CD14-positive monocyte (primary cell): ENCODE measurements at regions not wholly inside any gene's neighbourhood (a gene's known extent, or its start where the extent isn't known, plus 50 kb on each side); places are given as distances from the start of the nearest gene placed in this dataset.

Source experiments
- DNase-seq, 3 donors: peaks; one replicate each; pipeline ENCODE4 v3.0.0-alpha.2; 2011 to 2022
- H2AFZ ChIP-seq: 2 replicates; pipeline ENCODE4 v1.6.0; 2012; ENCODE audit warnings: mild to moderate bottlenecking, low read depth, low read length, inconsistent platforms; ENCODE audit not compliant: insufficient read depth, poor library complexity, severe bottlenecking
- H3K27ac ChIP-seq, 2 donors: 1 replicate in 1 of 2; 2 replicates in 1 of 2; pipeline ENCODE4 v1.5.1; 2012 to 2013; ENCODE audit warnings: low read length in 2 of 2, control low read depth in 1 of 2, inconsistent platforms in 1 of 2, low read depth in 1 of 2, mild to moderate bottlenecking in 1 of 2
- H3K27me3 ChIP-seq, 2 donors: one replicate each; pipeline versions ENCODE4 v1.6.0 to v1.6.1; 2011 to 2013; ENCODE audit warnings: low read length in 2 of 2; ENCODE audit not compliant: control insufficient read depth in 2 of 2, insufficient read depth in 2 of 2
- H3K36me3 ChIP-seq, 2 donors: replicated peaks in 1 of 2; 1 replicate in 1 of 2; 2 replicates in 1 of 2; pipeline versions ENCODE4 v1.5.1 to v1.6.1; 2012 to 2013; ENCODE audit warnings: low read length in 2 of 2, control low read depth in 1 of 2, inconsistent platforms in 1 of 2, mild to moderate bottlenecking in 1 of 2; ENCODE audit not compliant: insufficient read depth in 2 of 2, control insufficient read depth in 1 of 2
- H3K4me1 ChIP-seq, 2 donors: 1 replicate in 1 of 2; 2 replicates in 1 of 2; pipeline versions ENCODE4 v1.5.1 to v1.6.1; 2012 to 2013; ENCODE audit warnings: low read length in 2 of 2, control low read depth in 1 of 2, inconsistent platforms in 1 of 2, mild to moderate bottlenecking in 1 of 2, moderate library complexity in 1 of 2; ENCODE audit not compliant: insufficient read depth in 2 of 2, control insufficient read depth in 1 of 2
- H3K4me2 ChIP-seq: replicated peaks from 2 replicates; pipeline ENCODE3; 2012; ENCODE audit warnings: low read length, moderate library complexity, mild to moderate bottlenecking; ENCODE audit not compliant: poor library complexity, severe bottlenecking; ENCODE audit errors: extremely low read depth
- H3K4me3 ChIP-seq, 3 experiments: fragments of 200-600 bp in 1 of 3; sonication (generic) in 1 of 3; replicated peaks in 1 of 3; 1 replicate in 2 of 3; 2 replicates in 1 of 3; pipeline ENCODE4 v1.5.1; 2011 to 2013; ENCODE audit warnings: low read length in 3 of 3, mild to moderate bottlenecking in 3 of 3, control low read depth in 2 of 3, low read depth in 2 of 3, inconsistent platforms in 1 of 3, moderate library complexity in 1 of 3
- H3K79me2 ChIP-seq: 2 replicates; pipeline ENCODE4 v1.6.0; 2012; ENCODE audit warnings: mild to moderate bottlenecking, control low read depth, inconsistent platforms, low read length, moderate library complexity; ENCODE audit not compliant: insufficient read depth
- H3K9ac ChIP-seq: 2 replicates; pipeline ENCODE4 v1.6.0; 2017; ENCODE audit warnings: low read length, mild to moderate bottlenecking; ENCODE audit not compliant: insufficient read depth, poor library complexity, severe bottlenecking
- H3K9me3 ChIP-seq, 2 donors: replicated peaks in 1 of 2; 1 replicate in 1 of 2; 2 replicates in 1 of 2; pipeline versions ENCODE4 v1.5.1 to v1.6.1; 2012 to 2013; ENCODE audit warnings: low read length in 2 of 2, control low read depth in 1 of 2; ENCODE audit not compliant: control insufficient read depth in 1 of 2, insufficient read depth in 1 of 2
- H4K20me1 ChIP-seq: 2 replicates; pipeline ENCODE4 v1.6.0; 2012; ENCODE audit warnings: mild to moderate bottlenecking, low read length, control low read depth, moderate library complexity; ENCODE audit not compliant: insufficient read depth
- H3K27ac Mint-ChIP-seq, 7 donors: one replicate each; pipeline ENCODE4 v1.8.0; 2020; ENCODE audit warnings: mild to moderate bottlenecking in 7 of 7, mixed read lengths in 7 of 7, moderate library complexity in 6 of 7, inconsistent platforms in 2 of 7
- H3K27me3 Mint-ChIP-seq, 3 donors: one replicate each; pipeline ENCODE4 v1.8.0; 2021 to 2022; ENCODE audit warnings: low read depth in 3 of 3, mild to moderate bottlenecking in 3 of 3, mixed read lengths in 3 of 3, moderate library complexity in 3 of 3, inconsistent platforms in 1 of 3
- H3K36me3 Mint-ChIP-seq, 2 donors: one replicate each; pipeline ENCODE4 v1.8.0; 2020; ENCODE audit warnings: mixed read lengths in 2 of 2, inconsistent platforms in 1 of 2, mild to moderate bottlenecking in 1 of 2
- H3K4me1 Mint-ChIP-seq: one replicate; pipeline ENCODE4 v1.8.0; 2020; ENCODE audit warnings: mild to moderate bottlenecking, mixed read lengths
- H3K4me3 Mint-ChIP-seq, 2 donors: one replicate each; pipeline ENCODE4 v1.8.0; 2020; ENCODE audit warnings: mild to moderate bottlenecking in 2 of 2, mixed read lengths in 2 of 2, moderate library complexity in 1 of 2
- H3K9me3 Mint-ChIP-seq, 7 donors: one replicate each; pipeline ENCODE4 v1.8.0; 2020 to 2022; ENCODE audit warnings: mixed read lengths in 7 of 7, mild to moderate bottlenecking in 6 of 7, moderate library complexity in 6 of 7, inconsistent platforms in 2 of 7
- WGBS: methylation state at CpG from one replicate; pipeline ENCODE4 v1.1.5; 2013; ENCODE audit warnings: missing lambda C conversion rate; ENCODE audit not compliant: insufficient coverage; 5-methylcytosine and 5-hydroxymethylcytosine counted together
- intact Hi-C, 2 donors: fragments of 100-400 bp; cut with micrococcal nuclease; formaldehyde crosslinking; loops; one replicate each; pipeline versions ENCODE4 v1.15.0 to v1.15.1; 2023
- TF ChIP-seq, protein P1 (sequence below): fragments of 200-600 bp; IDR thresholded peaks from one replicate; pipeline ENCODE4 v1.8.0; 2022; ENCODE audit warnings: antibody characterized with exemption, mild to moderate bottlenecking

DNA sequence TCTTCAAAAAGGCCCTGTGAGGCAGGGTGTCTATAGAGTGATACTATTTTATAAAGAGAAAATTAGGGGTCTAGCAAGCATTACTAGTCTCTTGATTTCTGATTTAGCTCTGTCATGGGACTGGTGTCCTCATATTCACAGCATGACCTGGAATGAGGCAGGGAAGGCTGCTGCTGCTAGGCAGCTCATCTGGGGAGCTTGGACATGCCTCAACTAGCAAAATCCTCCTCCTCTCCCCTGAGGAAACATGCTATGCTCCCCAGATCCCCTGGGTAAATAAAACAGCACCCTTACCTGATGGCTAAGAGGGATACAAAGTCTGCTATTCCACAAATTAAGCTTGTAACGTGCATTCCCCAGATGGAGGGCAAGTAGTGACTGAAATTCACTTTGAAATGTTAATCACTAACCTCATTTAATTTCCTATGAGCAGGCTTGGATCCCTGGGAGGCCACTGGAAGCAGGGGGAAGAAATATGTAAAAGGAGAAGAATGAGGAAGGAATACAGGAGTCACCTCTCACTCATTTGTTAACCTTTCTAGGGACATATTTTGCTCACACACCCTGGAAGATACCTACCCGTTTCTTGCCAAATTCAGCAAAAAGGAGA lies 709.4 kb downstream of the SQOR start:
- Mint-ChIP-seq H3K4me1 (no peaks in the 10 kb centered on the region), H3K9me3 (peaks cover 0 to 9% (median 4%) of the 10 kb centered on the region in 7 donors), H3K4me3 (no peak overlapping the region), H3K36me3 (no peaks in the 10 kb centered on the region), H3K27me3 (no peaks in the 10 kb centered on the region), H3K27ac (no peak overlapping the region)
- H4K20me1 ChIP-seq: no peaks in the 10 kb centered on the region
- no peaks in the 10 kb centered on the region for H3K79me2 ChIP-seq
- no peaks in the 10 kb centered on the region for H3K4me1 ChIP-seq
- no peak overlapping the region for H2AFZ ChIP-seq
- no peak overlapping the region for H3K4me3 ChIP-seq
- no peak overlapping the region for H3K9ac ChIP-seq
- no peak for DNase-seq
- H3K27me3 ChIP-seq: no peaks in the 10 kb centered on the region
- no peak overlapping the region for H3K27ac ChIP-seq
- intact Hi-C loops: no loop called here
- no peak overlapping the region for H3K4me2 ChIP-seq
- no peaks in the 10 kb centered on the region for H3K36me3 ChIP-seq
- peaks cover 0 to 7% of the 10 kb centered on the region in 2 donors for H3K9me3 ChIP-seq
- no CpG with 5 or more reads among the region's 2 CpGs for WGBS
- TF ChIP-seq, protein P1, sequence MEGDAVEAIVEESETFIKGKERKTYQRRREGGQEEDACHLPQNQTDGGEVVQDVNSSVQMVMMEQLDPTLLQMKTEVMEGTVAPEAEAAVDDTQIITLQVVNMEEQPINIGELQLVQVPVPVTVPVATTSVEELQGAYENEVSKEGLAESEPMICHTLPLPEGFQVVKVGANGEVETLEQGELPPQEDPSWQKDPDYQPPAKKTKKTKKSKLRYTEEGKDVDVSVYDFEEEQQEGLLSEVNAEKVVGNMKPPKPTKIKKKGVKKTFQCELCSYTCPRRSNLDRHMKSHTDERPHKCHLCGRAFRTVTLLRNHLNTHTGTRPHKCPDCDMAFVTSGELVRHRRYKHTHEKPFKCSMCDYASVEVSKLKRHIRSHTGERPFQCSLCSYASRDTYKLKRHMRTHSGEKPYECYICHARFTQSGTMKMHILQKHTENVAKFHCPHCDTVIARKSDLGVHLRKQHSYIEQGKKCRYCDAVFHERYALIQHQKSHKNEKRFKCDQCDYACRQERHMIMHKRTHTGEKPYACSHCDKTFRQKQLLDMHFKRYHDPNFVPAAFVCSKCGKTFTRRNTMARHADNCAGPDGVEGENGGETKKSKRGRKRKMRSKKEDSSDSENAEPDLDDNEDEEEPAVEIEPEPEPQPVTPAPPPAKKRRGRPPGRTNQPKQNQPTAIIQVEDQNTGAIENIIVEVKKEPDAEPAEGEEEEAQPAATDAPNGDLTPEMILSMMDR: no peak

DNA sequence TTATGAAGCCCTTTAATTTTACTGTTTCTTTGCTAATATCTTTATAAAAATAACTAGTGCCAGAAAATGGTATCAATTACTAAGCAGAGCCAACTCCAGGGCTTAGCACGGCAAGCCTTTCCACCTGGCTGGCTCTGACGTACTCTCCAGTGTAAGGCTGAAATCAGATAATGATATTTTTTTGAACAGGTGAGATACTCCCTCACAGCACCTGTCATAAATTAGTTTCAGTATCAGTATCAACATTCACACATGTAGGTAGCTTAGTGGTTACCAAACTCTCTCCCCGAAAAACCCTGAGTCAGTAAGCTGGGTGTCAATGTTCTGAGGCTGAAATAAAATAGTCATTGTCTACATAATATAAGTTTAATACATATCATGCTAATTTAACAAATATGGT lies 710.1 kb downstream of the SQOR start:
- Histone ChIP-seq H3K4me3 (no peak overlapping the region), H3K27ac (no peak overlapping the region), H3K36me3 (no peaks in the 10 kb centered on the region), H3K4me1 (no peaks in the 10 kb centered on the region), H4K20me1 (no peaks in the 10 kb centered on the region), H3K9ac (no peak overlapping the region), H3K4me2 (no peak overlapping the region), H3K9me3 (peaks cover 0 to 4% of the 10 kb centered on the region in 2 donors), H3K27me3 (no peaks in the 10 kb centered on the region), H3K79me2 (no peaks in the 10 kb centered on the region), H2AFZ (no peak overlapping the region)
- H3K4me1 Mint-ChIP-seq: no peaks in the 10 kb centered on the region
- peaks cover 0 to 7% (median 4%) of the 10 kb centered on the region in 7 donors for H3K9me3 Mint-ChIP-seq
- H3K27ac Mint-ChIP-seq: no peak overlapping the region
- no peaks in the 10 kb centered on the region for H3K36me3 Mint-ChIP-seq
- intact Hi-C loops: no loop called here
- TF ChIP-seq, protein P1: no peak
- no peak for DNase-seq
- no CpG with 5 or more reads among the region's 3 CpGs for WGBS
- no peaks in the 10 kb centered on the region for H3K27me3 Mint-ChIP-seq
- no peak overlapping the region for H3K4me3 Mint-ChIP-seq
